GM19193 (cell line): ENCODE measurements at regions not wholly inside any gene's neighbourhood (a gene's known extent, or its start where the extent isn't known, plus 50 kb on each side); places are given as distances from the start of the nearest gene placed in this dataset.

Source experiments
- POLR2A ChIP-seq: IDR thresholded peaks from 4 replicates; pipeline ENCODE4 v1.6.1; 2011; ENCODE audit not compliant: insufficient read depth, insufficient read length; ENCODE audit errors: extremely low read depth

DNA sequence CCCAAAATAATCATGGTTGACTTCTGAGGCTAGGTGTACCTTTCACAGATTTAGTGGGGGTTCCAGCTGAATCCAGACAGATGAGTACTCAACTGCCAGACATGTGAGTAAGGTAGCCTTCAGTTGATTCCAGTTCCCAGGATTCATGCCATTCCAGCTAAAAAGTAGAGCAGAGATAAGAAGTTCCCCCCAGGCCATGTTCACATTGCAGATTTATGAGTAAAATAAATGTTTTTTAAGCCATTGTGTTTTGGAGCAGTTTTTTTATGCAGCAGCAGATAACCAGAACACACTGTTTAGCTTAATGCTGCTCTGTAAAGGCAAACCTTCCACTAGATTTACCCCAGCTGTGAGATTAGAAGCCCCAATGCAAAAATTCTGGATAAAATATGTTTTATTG is 245.0 kb downstream of the RFPL4B start:
- TF ChIP-seq POLR2A, result no peak

DNA sequence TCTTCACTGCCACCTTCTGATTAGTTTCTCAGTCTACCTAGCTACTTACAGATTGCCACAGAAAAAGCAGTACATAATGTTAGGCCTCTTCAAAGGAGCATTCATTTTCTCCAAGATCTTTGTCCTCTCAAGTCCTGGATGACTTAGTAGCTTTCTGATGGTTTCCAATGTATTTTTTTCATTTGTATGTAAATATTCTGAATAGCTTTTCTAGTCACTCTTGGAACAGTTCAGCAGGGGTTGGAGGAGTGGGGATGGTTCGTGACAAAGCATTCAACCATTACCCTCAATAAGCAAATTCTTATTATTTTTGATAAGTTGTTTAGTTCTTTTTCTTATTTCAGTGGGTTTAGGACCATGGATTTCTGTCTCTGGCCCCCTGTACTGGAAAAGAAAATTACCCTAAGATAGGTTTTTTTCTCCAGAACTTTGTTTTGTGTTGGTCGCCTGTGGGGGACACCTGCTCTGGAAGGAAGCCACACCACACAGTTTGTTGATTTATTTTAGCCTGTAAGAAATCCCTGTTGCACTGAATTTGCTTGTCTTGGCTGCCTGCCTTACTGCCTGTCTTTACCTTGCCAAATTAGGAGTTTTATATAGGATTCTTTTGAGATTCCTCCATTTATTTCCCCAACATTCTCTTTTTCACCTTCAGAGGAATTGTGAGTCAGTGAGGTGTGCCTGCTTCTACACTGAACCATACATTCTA is 247.9 kb downstream of the RFPL4B start:
- TF ChIP-seq POLR2A, result no peak

DNA sequence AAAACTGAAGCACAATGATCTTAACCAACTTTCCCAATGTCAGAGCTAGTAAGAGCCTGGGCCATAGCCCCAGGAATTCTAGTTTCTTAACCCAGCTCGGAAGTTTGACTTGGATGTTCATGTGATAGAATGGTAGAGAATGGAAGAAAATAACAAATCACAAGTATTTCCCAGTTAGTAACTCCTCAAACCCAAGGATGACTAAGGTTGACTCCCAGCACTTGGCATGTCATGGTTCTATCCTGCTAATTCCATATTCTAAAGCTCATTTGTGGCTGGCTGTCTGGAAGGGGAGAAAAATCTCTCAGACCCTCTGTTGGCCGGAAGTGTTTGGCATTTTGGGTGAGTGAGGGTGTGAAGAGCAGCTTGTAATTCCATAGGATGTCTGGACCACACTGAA is 248.7 kb downstream of the RFPL4B start:
- no peak for TF ChIP-seq POLR2A

DNA sequence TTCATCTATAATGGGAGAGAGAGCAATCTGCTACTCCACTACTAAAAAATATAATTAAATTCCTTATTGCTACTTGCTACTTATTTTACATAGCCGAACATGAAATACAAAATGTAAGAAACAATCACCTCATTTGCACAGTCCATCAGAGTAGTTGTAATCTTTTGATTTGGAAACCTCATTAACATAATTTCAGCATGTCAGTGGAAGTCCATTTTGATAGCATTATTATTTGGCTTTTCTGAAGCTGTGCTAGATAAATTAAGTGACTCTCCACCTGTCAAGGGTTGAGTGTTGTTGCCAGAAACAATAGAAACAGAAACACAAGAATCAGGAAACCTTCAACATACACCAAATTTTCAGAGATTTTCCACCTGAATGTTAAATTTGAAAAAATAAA is 250.0 kb downstream of the RFPL4B start:
- no peak for TF ChIP-seq POLR2A

DNA sequence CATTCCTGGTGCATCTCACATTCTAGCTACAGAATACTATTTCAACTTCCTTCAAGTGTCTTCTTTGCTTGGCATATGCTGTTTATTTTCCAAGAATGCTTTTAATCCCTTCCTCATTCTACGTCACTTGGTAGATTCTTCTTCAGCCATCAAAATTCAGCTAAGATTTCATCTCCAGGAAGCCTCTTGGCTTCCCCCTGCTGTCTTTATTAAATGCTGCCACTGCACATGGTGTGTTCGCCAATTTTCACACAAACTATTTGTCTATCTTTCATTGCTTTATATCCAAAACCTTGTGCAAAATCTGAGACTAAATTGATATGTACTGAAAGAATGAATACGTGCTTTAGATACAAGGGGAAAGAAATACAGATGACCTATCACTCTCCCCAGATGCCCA is 253.0 kb downstream of the RFPL4B start:
- no peak for TF ChIP-seq POLR2A

DNA sequence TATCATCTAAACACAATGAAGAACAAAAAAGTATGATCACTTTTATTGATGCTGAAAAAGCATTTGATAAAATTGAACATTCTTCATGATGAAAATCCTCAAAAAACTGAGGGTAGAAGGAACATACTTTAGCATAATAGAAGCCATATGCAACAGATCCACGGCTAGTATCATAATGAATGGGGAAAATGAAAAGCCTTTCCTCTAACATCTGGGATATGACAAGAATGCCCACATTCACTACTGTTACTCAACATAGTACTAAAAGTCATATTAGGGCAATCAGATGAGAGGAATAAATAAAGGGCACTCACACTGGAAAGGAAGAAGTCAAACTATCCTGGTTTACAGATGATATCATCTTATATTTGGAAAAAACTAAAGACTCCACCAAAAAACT is 256.6 kb downstream of the RFPL4B start:
- TF ChIP-seq POLR2A, result no peak

DNA sequence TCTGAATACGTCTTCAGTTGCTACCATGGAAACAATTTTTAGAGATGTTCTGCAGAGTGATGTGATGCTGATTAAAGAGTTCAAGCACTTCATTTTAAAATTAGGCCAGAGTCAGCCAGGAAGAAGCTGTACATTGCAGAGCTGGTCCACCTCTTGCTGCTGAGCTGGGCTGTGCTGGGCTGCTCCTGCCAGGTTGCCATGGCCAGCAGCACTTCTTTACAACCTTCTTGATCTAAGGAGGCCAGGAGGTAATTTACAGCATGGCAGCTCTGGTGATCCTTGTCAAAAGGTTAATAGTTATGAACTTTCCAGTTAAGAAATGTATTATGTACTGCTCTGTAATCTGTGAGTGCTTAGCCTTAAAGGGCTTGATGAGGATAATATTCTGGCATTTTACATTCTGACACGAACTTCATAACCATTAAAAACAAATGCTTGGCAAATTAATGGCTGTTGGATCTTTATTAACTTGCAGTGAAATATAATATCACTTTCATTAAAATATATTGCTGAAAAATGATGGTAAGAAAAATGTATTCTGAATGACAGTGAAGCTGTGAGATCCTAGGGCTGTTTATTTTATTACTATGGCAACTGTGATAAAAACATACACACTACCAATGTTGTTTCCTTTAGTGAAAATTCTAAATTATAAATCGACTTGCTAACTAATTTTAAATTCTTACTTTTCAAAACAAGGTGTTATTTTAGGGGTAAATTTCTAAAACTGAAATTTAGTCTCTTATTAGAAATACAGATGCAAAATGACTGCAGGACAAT is 259.7 kb downstream of the RFPL4B start:
- TF ChIP-seq POLR2A, result no peak

DNA sequence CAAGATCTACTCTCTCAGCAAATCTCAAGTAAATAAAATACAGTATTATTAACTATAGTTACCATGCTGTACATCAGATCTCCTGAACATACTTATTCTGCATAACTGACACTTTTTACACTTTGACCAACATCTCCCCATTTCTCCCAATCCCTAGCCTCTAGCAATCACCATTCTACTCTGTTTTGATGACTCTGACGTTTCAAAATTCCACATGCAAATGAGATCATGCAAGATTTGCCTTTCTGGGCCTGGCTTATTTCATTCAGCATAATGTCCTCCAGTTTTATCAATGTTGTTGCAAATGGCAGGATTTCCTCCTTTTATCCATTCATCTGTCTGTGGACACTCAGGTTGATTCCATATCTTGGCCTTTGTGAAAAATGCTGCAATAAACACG is 266.3 kb downstream of the RFPL4B start:
- TF ChIP-seq POLR2A, result no peak

DNA sequence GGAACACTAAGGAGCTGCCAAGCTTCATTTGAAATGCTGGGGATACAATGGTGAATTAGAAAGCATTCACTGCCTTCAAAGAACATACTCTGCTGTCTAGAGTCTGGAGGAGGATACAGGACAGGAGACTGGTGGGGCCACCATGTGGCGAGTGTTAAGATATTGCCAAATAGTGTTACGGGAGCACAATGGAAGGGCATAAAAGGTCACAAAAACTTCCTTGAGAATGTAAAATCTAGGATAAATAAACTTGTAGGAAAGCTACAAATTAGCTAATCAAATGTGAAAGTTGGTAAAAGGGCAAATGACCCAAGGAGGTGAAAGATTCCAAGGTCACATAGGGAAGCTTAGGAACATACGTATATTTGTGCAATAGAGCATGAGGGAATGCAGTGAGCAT is 271.7 kb downstream of the RFPL4B start:
- TF ChIP-seq POLR2A, result no peak

DNA sequence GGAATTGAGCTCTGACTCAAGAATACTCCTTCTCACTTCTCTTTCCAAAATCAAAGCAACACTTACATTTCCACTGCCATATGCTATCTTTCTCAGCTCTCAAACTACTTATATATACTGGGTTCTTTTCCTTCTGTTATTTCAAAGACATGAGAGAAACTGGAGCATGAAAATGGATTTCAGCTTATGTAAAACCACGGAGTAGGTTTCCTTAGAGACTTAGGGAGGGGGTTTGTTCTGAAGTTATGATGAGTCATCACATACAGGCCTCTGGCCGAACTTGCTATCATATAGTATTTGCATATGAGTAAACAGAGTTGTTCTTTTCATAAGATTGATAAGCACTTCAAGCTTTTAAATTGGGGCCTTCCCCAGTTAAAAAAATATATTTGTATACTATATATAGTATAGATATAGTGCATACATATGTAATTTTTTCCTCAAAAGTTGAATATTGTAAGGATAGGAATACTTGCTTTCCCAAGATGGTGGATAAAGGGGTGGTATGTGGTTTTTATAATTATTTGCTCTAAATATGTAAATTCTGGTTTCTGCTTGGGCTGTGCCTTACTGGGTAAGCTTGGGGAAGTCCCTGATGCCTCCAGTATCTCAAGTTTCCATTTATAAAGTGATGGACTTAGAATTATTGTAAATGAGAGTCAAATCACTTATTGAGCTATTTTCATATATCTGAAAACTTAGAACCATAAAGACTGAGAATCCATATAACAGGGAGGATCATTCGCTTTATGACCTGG is 273.9 kb downstream of the RFPL4B start:
- no peak for TF ChIP-seq POLR2A

DNA sequence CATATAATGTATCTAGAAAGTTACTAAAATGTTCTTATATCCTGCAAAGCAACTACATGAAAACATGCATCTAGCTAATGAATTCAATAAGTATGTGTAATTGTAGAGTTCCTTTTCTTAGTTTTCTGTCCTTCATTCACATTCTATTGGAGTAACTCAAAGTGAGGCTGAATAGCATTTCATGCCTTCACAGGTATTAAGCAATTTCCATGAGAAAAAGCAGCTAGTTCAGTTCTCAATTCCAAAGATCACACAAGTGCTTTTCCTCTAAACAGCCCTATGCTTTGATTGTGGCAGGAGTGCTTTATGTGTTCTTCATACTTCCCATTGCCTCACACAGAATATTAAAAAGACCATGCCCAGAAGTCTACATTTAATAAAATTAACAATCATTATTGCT is 274.9 kb downstream of the RFPL4B start:
- TF ChIP-seq POLR2A, result no peak

DNA sequence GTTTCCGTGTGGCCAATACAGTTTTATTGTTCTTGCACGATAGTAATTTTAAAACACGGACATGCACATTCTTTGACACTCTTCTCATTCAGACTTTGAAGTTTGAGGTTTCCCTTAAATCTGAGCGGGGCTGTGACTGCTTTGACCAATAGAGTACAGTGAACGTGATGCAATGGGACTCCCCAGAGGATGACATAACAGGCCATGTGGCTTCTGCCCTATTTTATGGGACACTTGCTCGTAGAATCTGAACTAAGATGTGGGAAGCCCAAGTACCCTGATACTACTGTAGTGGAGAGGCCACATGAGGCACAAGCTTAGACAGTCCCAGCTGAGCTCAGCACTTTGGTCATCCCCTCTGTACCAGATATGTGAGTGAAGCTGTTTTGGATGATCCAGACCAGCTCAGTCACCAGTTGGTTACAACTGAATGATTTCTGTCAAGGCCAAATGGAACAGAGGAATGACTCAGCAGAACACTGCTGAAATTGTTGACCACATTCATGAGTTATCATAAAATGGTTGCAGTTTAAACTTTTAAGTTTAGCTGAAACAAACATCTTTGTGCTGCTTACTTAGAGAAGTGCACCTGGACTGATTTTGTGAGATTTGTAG is 279.4 kb downstream of the RFPL4B start:
- no peak for TF ChIP-seq POLR2A

DNA sequence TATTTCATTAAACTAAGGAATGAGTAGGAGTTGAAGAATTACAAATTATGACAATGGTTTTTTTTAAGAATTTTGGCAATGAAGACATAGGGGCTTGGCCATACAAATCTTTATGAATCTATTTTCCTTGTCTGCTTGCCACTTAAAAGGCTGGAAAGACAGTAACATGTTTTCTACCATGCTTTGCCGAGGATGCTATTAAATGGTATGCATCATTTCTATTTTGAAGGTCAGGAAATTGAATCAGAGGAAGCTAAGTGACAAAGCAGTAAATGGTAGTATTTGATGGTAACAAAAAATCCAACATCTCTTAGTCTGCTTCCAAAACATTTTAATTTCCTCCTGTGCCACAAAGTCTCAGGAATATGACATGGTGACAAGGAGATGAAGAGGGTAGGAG is 287.2 kb downstream of the RFPL4B start:
- no peak for TF ChIP-seq POLR2A

DNA sequence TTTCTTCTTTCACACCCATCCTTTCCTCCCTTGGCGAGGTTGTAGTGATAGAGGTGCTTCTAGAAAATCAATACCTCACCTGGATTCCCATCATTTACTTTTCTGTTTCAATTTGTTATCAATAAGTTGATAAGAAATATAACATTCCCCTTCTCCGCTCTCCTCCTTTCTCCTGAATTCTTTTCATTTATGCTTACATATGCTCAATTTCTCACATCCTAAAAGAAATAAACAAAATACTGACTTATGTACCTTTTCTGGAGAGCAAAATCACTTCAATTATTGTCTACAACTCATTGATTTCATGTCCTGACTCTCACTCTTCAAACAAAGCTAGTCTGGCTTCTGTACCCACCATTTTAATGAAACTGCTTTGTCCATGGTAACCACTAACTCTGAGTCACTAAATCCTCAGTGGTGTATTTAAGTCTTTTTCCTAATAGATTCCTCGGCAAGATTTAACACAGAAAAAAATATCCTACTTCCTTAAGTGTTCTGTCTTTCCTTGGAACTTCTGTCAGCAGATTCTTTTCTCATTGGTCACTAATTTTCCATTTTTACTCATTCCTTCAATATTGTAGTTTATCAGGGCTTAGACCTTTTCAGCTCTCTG is 289.6 kb downstream of the RFPL4B start:
- no peak for TF ChIP-seq POLR2A

DNA sequence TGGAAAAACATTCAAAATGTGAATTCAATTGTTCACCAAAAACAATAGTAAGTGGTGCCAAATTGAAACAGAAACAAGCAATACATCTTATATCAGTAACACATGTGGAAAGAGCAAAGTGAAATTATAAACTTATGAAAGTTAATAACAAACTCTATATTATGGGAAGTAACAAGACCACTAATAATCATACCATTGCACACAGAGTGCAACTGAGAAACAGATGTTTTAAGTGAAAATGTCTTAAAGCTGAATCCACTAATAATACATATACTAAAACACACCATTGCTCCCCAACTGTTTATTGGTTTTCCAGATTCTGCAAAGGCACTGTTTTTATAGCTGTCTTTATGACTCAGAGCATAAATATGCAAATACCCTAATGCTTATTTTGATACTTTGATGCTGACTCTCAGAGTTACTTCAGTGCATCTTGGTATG is 292.3 kb downstream of the RFPL4B start:
- TF ChIP-seq POLR2A, result no peak

DNA sequence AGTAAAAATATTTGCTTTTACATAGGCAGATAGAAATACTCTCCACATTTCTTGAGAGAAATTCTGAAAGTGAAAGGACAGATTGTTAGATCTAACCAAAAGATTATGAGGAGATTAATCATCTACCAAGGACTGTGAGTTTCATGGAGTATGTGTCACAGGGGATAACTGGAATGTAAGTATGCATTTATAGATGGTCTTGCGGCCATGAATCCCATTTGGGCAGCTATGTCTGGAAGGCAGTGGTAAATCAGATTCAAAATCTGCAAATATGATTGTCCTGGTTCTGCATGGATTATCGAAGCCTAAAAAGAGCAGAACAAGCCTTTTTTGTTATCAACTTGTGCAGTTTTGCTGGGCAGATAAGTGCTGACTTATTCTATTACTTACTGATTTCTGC is 293.8 kb downstream of the RFPL4B start:
- no peak for TF ChIP-seq POLR2A

DNA sequence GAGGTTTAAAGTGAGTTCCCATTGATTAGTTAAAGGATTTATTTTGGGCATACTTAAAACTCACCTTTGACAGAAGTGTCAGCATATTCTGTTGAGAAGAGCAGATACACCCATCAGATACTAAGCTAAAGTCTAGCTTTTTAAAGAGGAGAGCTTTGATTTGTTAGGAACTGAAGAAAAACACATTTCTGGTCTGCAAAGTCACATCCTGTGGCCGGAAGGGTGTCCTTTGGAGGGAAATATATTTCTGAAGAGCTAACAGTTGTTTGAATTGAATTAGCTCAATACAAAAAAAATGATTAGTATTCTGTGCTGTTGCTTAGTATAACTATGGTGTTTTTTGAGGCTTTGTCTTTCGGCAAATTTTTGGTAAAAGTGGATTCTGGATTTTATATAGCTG is 302.7 kb downstream of the RFPL4B start:
- no peak for TF ChIP-seq POLR2A
